HL-60/S4 (cell line): ENCODE measurements at regions not wholly inside any gene's neighbourhood (a gene's known extent, or its start where the extent isn't known, plus 50 kb on each side); places are given as distances from the start of the nearest gene placed in this dataset.
"Not testable (repeated sequence)": the region's sequence is repeated elsewhere in the genome, so short reads cannot be mapped to it uniquely, and the experiment has no call there.

Experiments used
- in situ Hi-C: fragments of 300-500 bp; cut with MboI; formaldehyde crosslinking; loops from 2 replicates; pipeline ENCODE4 v1.14.3; 2022; ENCODE audit warnings: low sequenced_read_pairs

DNA sequence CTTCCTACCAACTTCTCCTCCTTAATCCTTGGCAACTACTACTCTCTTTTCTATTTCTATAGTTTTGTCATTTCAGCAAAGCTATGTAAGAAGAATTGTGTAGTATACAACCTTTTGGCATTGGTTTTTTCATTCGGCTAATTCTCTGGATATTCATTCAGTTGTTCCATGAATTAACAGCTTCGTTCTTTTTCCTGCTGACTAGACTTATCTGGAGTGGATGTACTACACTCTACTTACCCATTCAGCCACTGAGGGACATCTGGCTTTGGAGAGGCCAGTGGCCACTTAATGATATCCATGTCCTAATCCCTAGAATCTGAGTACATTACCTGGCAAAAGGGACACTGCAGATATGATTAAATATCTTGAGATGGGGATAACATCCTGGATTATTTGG, 623.9 kb downstream of the DOK5 start:
- in situ Hi-C loops = no loop called here

DNA sequence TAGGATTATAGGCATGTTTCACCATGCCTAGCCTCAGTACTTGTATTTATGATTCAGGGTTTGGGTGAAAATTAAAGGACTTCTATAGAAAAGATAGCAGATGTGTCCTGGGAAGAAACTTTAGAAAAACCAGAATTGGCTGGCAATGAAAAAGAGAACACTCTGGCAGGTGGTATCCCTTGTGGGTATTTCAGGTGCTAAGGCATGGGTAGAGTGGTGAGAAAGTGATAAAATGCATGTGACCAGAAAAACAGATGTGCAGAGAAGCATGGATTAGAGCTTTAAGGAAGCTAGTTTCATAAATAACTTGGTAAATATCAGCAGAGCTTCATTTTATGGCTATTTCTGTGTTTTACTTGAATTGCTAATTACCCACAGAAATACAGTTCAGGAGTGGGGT, 622.2 kb downstream of the DOK5 start:
- in situ Hi-C loops = no loop called here

- in situ Hi-C loops = no loop called here
These were observed 620.5 kb downstream of the DOK5 start for GRCh38 chr20:55095745-55096400.

DNA sequence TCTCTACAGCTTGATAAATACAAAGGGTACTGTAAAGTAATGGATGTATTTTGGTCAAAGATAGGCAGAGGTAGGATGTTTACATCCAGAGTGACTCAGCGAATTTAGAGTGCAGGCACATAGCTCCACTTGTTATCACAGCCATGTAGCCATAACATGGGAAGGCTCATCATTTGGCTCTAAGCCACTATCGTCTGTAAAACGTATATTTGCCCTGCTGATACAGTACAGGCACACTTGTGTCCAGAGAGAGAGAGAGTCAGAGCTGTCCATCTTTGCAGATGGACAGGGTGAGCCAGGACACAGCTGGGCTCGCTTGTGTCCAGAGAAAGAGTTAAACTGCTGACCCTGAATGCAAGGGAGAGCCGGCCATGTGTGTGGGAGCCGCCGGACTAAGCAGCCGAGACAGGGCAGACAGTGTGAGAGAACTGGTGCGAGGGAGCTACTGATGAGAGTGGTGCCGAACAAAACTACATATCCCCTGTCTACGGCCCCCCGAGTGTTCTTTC, 619.0 kb downstream of the DOK5 start:
- in situ Hi-C loops = no loop called here

DNA sequence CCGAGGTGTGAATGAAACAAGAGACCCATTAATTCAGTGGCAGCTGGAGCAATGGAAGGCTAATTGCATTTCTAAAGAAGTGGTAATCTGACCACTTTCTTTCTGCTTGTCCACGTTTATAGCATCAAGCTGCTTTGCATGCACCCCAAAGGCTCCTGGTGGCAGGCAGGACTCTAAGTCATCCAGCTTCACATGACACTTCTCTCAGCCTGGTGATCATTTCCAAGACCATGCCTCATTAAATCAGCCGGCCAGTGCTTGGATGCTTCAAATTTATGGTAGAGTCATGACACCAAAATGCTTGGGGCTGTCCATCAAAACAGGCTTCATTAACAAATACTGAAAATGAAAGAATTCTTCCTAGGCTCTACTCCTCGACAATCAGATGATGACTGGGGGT, 614.9 kb downstream of the DOK5 start:
- in situ Hi-C loops = no loop called here

- in situ Hi-C loops = no loop called here
These were observed 611.0 kb downstream of the DOK5 start for GRCh38 chr20:55086421-55086820.

- in situ Hi-C loops = no loop called here
These were observed 604.5 kb downstream of the DOK5 start for GRCh38 chr20:55079917-55080316.

GRCh38 chr20:55074266-55074840, 599.0 kb downstream of the DOK5 start:
- in situ Hi-C loops = not testable (repeated sequence)

DNA sequence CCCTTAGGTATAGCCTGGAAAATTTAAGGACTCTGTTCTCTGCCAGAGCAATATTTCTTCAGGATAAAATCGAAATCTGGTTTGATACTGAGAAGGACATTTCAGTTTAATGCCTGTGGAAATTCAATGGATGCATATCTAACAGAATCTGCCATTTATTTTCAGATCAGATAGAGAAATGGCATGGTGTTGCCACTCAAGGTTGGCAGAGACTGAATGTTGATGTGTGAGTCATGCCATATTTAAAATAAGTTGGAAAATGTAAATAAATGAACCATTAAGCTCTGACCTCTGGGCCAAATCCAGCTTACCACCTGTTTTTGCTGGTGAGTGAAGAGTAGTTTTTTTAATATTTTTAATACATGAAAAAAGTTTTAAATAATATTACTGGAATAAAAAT, 594.6 kb downstream of the DOK5 start:
- in situ Hi-C loops = no loop called here

DNA sequence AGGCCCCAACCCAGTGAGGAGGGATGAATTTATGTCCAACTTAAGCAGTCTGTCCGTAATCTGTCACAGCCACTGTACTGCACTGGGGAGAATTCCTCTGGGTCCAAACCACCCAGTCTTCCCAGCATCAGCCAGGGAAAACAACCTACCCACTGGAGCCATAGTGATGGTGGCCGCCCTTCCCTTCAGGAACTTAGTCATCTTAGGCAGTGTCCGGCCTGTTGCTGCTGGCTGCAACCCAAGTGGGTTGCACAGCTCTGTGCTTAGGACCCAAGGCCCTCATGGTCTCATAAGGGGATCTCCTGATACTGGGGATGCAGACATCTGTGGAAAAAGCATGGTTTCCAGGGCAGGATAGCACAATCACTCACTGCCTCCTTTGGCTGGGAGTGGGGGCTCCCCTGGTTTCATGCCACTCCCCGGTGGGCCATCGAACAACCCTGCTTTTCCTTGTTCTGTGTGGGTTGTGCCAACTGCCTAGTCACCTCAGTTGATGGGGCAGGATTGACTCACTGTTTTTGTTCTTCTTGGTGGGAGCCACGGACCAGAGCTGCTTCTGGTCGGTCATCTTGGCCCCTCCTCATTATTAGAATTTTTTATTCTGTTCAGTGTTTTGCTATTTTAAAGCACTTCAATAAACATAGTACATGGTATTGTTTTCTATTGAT, 591.9 kb downstream of the DOK5 start:
- in situ Hi-C loops = no loop called here

- in situ Hi-C loops = no loop called here
These were observed 583.5 kb downstream of the DOK5 start for GRCh38 chr20:55058938-55059337.

- in situ Hi-C loops = no loop called here
These were observed 582.5 kb downstream of the DOK5 start for GRCh38 chr20:55057779-55058415.

- in situ Hi-C loops = no loop called here
These were observed 579.1 kb downstream of the DOK5 start for GRCh38 chr20:55054453-55054852.

DNA sequence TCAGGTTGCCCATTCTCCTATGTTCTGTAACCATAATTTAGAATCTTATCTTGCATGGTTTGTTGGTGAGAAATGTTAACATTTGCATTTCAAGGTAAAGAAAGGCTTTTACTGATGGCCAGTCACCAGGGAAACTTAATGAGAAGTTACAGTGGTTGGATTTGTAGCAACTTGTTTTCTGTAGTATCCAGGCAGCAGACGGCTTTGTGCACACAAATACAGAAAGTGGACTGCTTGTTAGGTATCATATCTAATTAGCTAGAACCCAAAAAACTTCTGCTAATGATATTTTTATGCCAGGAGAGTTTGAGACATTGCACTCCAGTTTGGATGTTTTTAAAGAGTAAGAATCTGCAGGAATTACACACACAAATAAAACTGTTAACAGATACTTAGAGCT, 578.0 kb downstream of the DOK5 start:
- in situ Hi-C loops = no loop called here

- in situ Hi-C loops = no loop called here
These were observed 577.1 kb downstream of the DOK5 start for GRCh38 chr20:55052459-55052858.

- in situ Hi-C loops = no loop called here
These were observed 563.3 kb downstream of the DOK5 start for GRCh38 chr20:55038684-55039083.

DNA sequence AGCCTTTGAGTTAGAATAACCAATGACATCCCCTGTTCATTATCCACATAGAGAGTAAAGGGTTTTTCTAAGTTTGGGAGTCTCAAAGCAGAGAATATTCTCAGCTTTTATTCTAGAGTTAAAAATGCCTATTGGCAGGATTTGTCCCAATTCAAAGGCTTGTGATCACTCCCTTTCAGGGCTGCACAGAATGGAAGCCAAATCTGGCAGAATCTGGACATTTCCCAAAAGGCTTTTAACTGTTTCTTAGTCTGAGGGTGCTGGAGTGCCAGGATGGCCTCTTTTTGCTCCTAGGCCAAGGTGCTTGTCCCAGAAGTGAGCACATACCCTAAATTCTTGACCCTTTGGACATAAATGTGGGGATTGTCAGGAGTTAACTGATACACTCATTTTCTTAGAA, 556.6 kb downstream of the DOK5 start:
- in situ Hi-C loops = no loop called here

DNA sequence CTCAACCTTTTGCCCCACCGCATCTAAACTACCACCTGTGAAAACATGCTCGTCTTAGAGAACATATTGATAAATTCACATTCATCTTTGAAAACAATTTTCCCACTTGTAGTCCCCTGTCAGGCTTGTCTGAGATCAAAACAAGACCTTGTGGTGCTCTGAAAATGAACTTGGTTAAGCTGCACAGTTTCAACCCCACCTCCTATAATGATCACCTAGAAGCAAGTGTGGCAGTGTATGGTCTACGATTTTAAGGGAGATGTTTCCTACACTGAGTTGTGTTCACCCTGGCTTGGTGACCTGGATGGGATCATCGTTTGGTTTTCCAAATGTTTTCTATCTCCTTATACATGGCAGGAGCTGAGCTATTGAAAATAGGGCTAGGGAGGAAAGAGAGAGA, 539.4 kb downstream of the DOK5 start:
- in situ Hi-C loops = no loop called here

GRCh38 chr20:55010761-55011160, 535.4 kb downstream of the DOK5 start:
- in situ Hi-C loops = no loop called here

GRCh38 chr20:55009066-55009465, 533.7 kb downstream of the DOK5 start:
- in situ Hi-C loops = no loop called here

GRCh38 chr20:55004044-55004443, 528.7 kb downstream of the DOK5 start:
- in situ Hi-C loops = no loop called here

DNA sequence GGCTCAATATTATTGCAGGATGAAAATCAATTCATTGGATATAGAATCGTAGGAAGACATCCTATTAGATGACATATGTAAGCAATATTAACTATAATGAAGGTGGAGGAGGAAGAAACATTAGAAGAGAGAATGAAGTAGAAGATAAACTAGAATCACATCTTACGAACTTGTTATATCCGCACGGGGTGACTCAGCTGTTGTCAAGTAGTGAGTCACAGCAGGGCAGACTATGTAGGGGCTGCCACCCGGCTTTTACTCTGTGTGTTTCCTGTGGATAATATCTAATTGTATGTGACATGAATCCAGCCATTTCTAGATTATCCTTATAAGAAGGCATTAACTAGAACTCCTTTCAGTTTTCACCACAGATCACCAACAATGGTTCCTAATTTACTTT, 520.2 kb downstream of the DOK5 start:
- in situ Hi-C loops = no loop called here
